ENCODE measurements at regions not wholly inside any gene's neighbourhood (a gene's known extent, or its start where the extent isn't known, plus 50 kb on each side); places are given as distances from the start of the nearest gene placed in this dataset.
"Not testable (repeated sequence)": the region's sequence is repeated elsewhere in the genome, so short reads cannot be mapped to it uniquely, and the experiment has no call there.

DNA sequence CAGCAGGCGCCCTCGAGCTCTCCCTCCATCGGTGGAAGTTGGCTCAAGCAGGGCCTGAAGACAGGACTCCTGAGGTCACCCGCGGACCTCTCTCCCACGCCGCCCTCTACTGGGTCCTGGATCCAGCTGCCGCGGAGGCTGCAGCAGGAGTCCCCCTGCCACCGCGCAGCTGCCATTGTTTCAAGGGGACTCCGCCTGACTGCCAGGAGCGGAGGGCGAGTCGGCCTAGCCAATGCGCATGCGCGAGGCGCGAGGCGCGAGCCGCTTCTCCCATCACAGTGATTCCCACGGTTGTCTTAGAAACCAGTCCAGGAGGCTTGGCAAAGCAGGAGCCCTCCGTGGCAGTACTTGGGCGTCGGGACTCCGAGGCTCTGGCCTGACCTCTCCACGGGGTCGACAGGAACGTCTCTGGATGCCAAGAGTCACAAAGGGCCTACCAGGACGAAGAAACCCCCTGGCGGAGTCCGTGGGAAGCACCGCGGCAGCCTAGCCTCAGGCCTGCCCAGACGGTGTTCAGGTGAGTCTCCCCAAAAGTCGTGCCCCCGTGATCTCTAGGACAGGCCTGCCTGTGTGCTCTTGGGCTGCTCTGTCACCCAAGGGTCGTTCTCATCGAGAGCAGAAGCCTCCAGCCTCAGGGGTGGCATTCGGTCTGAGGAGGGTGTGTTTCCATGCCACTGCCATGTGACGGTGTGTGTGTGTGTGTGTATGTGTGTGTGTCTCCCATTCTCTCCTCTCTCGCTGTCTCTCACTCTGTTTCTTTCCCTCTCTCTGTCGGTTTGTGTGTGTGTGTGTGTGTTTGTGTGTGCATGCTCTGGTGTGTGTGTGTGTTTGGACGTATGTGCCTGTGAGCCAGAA lies 290.6 kb upstream of the ZNF337 start:
- peak; percentile 45 for DNase-seq

DNA sequence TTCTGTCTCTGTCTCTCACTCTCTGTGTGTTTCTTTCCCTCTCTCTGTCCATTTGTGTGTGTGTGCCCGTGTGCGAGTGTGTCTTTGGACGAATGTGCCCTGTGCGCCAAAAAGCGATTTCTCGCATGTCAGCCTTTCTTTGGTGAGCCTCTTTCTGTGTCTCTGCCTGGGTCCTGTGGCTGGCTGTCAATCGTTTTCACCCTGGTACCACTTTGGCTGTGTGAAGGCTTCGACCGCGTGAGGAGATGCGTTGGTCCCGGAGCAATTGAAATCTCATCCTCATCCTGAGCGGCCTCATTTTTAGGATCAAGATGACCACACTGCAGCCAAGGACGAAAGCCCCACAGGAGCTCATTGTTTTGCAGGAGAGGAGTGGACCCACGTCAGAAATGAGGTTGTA lies 288.9 kb upstream of the ZNF337 start:
- no peak for DNase-seq

DNA sequence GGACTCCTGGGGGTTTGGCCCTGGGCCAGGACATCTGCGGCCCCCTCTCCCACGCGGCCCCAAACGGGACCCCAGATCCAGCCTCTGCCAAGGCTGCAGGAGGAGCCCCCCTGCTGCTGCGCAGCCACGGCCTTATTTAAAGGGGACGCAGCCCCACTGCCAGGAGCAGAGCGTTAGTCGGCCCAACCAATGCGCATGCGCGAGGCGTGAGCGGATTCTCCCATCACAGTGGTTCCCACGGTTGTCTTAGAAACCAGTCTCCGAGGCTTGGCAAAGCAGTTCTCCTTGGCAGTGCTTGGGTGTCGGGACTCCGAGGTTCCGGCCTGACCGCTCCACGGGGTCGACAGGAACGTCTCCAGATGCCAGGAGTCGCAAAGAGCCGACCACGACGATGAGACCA lies 288.3 kb upstream of the ZNF337 start:
- peak; percentile 60 for DNase-seq

DNA sequence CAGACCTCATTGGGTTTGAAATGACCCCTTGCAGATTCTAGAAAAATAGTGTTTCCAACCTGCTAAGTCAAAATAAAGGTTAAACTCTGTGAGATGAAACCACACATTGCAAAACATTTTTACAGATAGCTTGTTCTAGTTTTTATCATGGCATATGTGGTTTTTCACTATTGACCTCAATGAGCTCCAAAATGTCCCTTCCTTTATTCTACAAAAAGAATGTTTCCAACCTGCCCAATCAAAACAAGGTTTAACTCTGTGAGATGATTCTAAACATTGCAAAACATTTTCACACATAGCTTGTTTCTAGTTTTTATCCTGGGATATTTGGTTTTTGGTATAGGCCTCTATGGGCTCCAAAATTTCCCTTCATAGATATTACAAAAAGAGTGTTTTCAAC lies 286.0 kb upstream of the ZNF337 start:
- DNase-seq: not testable (repeated sequence)

DNA sequence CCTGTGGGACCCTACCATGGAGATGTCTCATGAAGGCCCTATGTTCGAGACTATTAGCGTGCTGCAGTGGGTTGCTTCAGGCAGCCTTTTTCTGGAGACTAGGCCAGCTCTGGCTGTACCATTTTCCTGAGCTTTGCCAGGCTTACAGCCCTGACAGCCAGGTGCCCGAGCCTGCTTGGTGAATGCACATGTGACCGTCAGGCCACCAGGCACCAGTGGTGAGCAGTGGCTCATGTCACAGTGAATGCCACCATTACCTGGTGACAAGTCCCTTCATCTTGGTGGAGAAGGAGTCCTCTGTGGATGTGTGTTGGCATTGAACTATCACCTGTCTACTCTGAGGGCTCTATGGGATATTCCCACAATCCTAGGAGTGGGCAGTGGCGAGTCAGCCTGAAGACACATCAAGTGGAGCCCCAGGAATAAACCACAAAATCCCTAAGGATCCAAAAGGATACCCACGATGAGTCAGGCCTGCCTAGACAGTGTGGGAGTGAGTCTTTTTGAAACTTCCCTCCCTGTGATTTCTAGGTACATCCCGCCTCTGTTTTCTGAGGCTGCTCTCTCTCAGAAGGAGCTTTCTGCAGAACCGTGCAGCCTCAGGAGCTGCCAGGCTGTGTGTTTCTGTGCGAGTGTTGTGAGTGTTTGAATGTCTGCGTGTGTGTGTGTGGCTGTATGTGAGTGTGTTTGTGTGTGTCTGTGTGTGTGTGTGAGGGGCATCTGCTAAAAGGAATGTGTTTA lies 282.0 kb upstream of the ZNF337 start:
- DNase-seq: peak; percentile 29

DNA sequence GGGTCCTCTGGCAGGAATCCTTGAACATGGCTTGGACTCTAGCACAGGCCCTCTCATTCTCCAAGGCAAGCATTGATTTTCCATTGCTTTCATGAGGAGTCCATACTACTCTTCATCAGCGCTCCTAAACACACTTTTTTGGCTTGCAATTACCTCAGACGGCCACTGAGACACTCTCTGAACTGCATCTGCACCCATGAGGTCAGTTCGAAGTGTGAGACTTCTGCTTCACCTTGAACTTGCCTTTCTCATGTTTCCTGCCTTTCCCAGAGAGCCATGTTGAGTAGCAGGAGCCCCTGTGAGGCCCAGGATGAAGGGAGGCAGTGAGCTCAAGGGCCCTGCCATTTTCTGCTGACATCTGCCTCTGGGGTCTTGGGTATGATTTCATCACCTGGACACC lies 279.2 kb upstream of the ZNF337 start:
- DNase-seq: not testable (repeated sequence)

DNA sequence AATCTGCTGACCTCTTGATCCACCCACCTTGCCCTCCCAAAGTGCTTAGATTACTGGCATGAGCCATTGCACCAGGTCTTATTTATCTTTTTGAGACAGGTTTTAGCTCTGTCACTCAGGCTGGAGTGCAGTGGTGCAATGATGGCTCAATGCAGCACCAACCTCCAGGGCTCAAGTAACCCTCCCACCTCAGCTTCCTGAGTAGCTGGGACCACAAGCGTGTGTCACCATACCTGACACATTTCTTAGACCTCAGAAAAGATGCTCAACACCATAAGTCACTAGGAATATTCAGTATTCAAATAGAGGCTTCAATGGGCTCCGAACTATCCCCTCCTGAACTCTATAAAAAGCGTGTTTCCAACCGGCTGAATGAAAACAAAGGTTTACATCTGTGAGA lies 268.6 kb upstream of the ZNF337 start:
- DNase-seq: not testable (repeated sequence)

DNA sequence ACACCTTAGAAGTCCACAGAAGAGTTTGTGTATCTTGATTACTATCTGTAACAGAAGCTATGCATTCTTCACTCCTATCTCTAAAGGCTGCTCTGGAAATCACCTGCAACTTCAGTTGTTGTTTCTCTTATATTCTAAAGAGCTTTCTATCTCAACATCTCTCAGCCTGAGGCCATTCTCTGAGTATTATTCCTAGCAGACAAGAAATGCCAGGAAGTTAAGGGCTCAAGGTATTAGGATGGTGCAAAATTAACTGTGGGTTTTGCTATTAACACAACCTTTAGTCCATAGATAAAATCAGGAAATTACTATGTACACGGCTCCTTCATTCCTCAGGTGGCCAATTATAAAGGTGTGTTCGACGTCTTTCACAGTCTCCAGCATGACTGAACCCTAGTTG lies 257.2 kb upstream of the ZNF337 start:
- not testable (repeated sequence) for DNase-seq

DNA sequence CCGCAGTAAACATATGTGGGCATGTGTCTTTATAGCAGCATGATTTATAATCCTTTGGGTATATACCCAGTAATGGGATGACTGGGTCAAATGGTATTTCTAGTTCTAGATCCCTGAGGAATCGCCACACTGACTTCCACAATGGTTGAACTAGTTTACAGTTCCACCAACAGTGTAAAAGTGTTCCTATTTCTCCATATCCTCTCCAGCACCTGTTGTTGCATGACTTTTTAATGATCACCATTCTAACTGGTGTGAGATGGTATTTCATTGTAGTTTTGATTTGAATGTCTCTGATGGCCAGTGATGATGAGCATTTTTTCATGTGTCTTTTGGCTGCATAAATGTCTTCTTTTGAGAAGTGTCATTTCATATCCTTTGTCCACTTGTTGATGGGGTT lies 238.6 kb upstream of the ZNF337 start:
- not testable (repeated sequence) for DNase-seq

DNA sequence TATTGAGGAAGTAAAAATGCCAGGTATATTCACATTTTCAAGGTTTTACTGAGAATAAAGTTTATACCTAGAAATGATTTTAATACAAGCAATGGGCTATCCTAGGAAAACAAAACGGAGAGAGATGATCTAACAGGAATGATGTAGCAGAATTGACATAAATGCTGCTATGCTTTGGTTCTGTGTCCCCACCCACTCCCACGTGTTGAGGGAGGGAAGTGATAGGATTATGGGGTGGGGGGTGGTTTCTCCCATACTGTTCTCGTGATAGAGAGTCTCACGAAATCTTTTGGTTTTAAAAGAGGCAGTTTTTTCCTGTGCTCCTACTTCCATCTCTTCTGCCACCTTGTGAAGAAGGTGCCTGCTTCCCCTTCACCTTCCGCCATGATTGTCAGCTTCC lies 236.2 kb upstream of the ZNF337 start:
- not testable (repeated sequence) for DNase-seq

DNA sequence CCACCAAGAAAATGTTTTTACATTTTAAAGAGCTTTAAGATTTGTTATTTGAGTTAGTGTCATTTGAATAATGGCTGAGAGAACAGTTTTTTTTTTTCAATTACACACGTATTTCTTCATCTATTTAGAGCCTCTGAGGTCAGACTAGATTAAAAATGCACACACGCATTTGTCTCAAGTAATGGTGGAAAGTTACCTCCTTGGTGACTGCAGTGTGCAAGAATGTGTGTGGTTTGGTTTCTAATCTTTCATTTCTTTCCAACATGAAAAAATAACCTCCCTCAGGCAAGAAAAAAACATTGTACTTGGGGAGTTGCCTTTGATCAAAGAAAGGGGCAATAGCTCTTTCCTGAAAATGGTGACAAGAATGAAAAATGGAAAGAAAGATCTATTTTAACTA lies 235.5 kb upstream of the ZNF337 start:
- peak; percentile 55 for DNase-seq

DNA sequence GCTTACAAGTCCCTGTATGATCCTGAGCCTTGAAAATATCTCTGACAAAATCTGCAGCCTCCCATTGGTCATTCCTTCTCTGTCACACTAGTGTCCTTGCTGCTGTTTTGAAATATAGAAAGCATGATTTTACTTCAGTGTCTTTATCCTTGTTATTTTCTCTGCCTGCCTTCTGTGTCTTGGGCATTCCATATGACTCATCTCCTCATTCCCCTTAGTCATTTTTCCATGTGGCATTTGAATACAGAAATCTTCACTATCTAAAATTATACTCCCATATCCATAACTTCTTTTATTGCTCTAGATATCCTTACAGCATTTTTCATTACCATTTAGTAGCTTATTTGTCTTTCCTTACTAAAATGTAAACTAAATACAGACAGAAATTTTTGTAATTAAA lies 205.7 kb upstream of the ZNF337 start:
- peak; percentile 10 for DNase-seq

DNA sequence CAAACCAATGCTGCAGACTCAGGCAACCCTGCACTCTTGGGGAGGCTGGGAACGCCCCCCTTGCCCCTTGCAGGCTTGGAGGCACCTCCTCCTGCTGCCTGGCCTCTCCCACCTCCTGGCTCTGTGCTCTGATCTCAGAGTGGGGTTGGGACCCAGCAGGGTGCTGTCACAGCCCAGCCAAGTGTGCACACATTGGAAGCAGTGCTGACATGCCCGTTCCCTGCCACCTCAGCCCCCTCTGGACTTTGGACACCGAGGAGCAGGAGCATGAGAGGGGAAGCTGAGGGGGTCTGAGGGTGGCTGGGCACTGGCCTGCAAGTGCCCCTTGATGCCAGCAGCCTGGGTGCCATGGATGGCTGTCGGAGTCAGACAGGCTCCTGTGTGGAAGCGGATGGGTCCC lies 202.0 kb upstream of the ZNF337 start:
- not testable (repeated sequence) for DNase-seq

DNA sequence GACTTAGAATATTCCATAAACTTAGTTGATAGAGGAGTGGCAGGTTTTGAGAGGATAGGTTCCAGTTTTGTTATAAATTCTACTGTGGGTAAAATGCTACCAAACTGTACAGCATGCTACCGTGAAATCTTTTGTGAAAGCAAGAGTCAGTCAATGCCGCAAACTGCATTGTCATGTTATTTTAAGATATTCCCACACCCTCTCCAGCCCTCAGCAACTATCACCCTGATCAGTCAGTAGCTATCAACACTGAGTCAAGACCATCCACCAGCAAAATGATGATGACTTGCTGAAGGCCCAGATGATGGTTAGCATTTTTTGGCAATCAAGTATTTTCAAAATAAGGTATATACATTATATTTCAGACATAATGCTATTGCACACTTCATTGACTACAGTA lies 182.4 kb upstream of the ZNF337 start:
- DNase-seq: not testable (repeated sequence)

DNA sequence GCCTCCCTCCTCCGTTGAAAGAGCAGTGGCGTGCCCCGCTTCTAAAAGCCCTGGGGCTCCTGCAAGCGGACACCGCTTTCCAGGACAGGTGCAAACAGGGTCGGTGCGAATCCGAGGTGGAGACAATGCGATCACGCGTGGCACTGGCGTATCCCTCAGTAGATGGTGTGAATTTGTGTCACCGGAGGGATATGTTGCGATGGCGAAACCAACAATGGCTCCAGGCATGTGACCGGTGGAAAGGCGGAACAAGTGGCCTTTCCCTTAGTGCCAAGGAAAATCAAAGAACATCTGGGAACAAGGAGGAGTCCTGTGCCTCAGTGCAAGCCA lies 172.0 kb upstream of the ZNF337 start:
- not testable (repeated sequence) for DNase-seq

DNA sequence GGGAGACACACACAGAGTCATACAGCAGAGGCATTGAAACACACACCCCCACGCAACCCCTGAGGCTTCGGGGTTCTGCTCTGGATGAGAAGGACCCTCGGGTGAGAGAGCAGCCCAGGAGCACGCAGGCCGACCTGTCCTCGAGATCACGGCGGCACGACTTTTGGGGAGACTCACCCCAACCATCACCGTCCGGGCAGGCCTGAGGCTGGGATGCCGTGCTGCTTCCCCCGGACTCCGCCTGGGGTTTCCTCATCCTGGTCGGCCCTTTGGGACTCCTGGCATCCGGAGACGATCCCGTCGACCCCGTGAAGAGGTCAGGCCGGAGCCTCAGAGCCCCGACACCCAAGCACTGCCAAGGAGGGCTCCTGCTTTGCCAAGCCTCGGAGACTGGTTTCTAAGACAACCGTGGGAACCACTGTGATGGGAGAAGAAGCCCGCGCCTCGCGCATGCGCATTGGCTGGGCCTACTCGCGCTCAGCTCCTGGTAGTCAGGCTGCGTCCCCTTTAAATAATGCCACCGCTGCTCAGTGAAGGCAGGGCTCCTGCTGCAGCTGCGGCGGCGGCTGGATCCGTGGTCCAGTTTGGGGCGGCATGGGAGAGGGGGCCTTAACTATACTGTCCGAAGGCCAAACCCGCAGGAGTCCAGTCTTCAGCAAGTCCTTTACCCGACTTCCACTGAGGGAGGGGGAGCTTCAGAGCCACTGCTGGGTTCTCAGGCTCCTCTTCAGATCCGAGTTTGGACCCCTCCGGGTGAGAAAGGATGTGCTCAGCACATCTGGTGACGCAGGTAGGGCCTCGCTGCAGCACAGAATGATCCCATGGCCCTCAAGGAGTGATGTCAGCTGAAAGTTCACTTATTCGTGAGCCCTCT lies 171.4 kb upstream of the ZNF337 start:
- DNase-seq: peak; percentile 71

DNA sequence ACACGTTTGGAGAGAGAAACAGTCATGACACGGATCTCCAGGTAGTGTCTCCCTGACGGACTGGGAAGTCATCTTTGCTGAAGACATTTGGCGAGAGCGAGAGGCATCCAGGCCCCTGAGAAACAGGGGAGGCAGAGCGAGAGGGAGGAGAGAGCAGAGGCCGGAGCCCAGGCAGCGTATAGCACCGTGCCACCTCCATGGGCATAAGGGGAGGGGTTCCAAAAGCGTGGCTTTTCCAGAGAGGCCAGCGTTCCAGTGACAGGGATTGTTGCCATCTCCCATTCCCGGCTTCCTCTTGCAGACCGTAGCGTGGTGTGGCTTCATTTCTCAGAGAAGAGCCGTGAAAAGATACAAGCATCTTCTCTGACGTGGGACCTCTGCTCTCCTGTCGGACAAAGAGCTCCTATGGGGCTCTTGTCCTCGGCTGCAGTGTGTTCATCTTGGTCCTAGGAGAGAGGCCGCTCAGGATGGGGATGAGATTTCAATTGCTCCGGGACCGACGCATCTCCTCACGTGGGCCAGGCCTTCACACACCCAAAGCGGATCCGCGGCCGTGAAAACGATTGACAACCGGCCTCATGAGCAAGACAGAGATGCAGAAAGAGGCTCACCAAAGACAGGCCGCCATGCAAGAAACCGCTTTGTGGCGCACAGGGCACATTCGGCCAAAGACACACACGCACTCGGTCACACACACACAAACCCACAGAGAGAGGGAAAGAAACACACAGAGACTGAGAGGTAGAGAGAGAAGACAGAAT lies 170.5 kb upstream of the ZNF337 start:
- not testable (repeated sequence) for DNase-seq

DNA sequence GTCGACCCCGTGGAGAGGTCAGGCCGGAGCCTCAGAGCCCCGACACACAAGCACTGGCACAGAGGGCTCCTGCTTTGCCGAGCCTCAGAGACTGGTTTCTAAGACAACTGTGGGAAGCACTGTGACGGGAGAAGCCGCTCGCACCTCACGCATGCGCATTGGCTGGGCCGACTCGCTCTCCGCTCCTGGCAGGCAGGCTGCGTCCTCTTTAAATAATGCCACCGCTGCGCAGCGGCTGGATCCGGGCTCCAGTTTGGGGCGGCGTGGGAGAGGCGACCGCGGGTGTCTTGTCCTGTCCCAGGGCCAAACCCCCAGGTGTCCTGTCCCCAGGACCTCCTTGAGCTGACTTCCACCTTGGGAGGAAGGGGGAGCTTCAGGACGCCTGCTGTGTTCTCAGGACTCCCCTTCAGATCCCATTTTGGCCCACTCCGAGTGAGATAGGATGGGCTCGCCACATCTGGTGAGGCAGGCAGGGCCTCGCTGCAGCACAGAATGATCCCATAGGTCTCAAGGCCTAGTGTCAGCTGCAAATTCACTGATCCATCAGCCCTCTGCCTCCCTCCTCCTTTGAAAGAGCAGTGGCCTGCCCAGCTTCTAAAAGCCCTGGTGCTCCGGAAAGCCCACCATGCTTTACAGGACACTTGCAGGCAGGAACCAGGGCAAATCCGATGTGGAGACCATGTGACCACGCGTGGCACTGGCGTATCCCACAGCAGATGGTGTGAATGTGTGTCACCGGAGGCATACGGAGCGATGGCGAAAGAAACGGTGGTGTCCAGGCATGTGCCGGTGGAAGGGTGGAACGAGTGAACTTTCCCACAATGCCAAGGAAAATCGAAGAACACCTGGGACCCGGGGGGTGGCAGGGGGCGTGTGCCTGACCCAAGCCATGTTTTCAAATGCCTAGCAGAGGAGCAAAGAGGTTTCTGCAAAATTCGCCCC lies 169.3 kb upstream of the ZNF337 start:
- DNase-seq: peak; percentile 69

DNA sequence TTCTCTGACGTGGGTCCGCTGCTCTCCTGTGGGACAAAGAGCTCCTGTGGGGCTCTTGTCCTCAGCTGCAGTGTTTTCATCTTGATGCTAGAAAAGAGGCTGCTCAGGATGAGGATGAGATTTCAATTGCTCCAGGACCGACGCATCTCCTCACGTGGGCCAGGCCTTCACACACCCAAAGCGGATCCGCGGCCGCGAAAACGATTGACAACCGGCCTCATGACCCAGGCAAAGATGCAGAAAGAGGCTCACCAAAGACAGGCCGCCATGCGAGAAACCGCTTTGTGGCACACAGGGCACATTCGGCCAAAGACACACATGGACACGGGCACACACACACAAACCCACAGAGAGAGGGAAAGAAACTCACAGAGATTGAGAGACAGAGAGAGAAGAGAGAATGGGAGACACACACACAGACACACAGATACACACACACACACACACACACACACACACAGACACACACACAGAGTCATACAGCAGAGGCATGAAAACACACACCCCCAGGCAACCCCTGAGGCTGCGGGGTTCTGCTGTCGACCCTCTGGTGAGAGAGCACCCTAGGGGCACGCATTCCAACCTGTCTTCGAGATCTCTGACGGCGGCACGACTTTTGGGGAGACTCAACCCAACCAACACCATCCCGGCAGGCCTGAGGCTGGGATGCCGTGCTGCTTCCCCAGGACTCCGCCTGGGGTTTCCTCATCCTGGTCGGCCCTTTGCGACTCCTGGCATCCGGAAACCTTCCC lies 168.5 kb upstream of the ZNF337 start:
- DNase-seq: not testable (repeated sequence)

DNA sequence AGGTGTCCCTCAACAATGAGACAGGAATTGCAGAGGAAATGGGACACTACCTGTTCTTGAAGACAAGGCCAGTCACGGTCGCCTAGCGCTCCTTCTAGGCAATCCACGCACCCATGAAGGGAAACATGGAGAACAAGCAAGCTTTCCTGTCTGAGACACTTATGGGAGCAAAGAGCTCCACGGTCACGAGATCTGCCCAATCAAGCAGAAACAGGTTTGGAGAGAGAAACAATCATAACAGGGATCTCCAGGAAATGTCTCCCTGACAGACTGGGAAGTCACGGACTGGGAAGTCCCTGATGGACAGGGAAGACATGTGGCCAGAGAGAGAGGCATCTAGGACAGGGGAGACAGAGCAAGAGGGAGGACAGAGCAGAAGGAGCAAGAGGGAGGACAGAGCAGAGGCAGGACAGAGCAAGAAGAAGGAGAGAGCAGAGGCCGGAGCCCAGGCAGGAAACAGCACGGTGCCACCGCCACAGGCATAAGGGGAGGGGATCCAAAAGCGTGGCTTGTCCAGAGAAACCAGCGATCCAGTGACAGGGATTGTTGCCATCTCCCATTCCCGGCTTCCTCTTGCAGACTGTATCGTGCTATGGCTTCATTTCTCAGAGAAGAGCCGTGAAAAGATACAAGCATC lies 167.8 kb upstream of the ZNF337 start:
- no peak for DNase-seq

All from fibroblast of upper back skin (primary cell).